Neuronal stem cell (in vitro differentiated cells): ENCODE measurements at regions not wholly inside any gene's neighbourhood (a gene's known extent, or its start where the extent isn't known, plus 50 kb on each side); places are given as distances from the start of the nearest gene placed in this dataset.

Source experiments
- DNase-seq: peaks from one replicate; pipeline ENCODE4 v3.0.0-alpha.2; 2013; ENCODE audit warnings: low spot score
- H2AFZ ChIP-seq: one replicate; pipeline ENCODE4 v1.6.1; 2013; ENCODE audit warnings: mild to moderate bottlenecking, low read length, inconsistent platforms
- H2AK5ac ChIP-seq: 2 replicates; pipeline ENCODE4 v1.6.1; 2013; ENCODE audit warnings: low read depth, mild to moderate bottlenecking, inconsistent platforms, low read length, moderate library complexity, mixed read lengths
- H2BK120ac ChIP-seq: 2 replicates; pipeline ENCODE4 v1.6.1; 2013; ENCODE audit warnings: low read depth, mild to moderate bottlenecking, inconsistent platforms, low read length, moderate library complexity, mixed read lengths
- H2BK12ac ChIP-seq: one replicate; pipeline ENCODE4 v1.6.1; 2013; ENCODE audit warnings: low read length, inconsistent platforms
- H2BK15ac ChIP-seq: 2 replicates; pipeline ENCODE4 v1.6.1; 2013; ENCODE audit warnings: mild to moderate bottlenecking, low read length, inconsistent platforms, mixed read lengths
- H2BK5ac ChIP-seq: one replicate; pipeline ENCODE4 v1.6.1; 2013; ENCODE audit warnings: inconsistent platforms, mild to moderate bottlenecking, low read length, moderate library complexity
- H3K14ac ChIP-seq: one replicate; pipeline ENCODE4 v1.6.1; 2013; ENCODE audit warnings: low read length, inconsistent platforms
- H3K18ac ChIP-seq: 2 replicates; pipeline ENCODE4 v1.6.1; 2013; ENCODE audit warnings: low read length, inconsistent platforms
- H3K23ac ChIP-seq: 2 replicates; pipeline ENCODE4 v1.6.1; 2013; ENCODE audit warnings: low read depth, mild to moderate bottlenecking, mixed read lengths, low read length, inconsistent platforms; ENCODE audit not compliant: poor library complexity
- H3K27ac ChIP-seq: replicated peaks from 3 replicates; pipeline ENCODE4 v1.5.1; 2013; ENCODE audit warnings: low read length, inconsistent platforms
- H3K27me3 ChIP-seq, 3 experiments: 2 replicates each; pipeline ENCODE4 v1.6.1; 2013; ENCODE audit warnings: low read length in 3 of 3, mild to moderate bottlenecking in 2 of 3, inconsistent platforms in 1 of 3, low read depth in 1 of 3, mixed read lengths in 1 of 3, moderate library complexity in 1 of 3; ENCODE audit not compliant: control insufficient read depth in 3 of 3, insufficient read depth in 3 of 3
- H3K36me3 ChIP-seq, 2 donors: replicated peaks in 1 of 2; 2 replicates each; pipeline ENCODE4 v1.6.1; 2013; ENCODE audit warnings: low read length in 2 of 2; ENCODE audit not compliant: control insufficient read depth in 2 of 2, insufficient read depth in 2 of 2
- H3K4ac ChIP-seq: 2 replicates; pipeline ENCODE4 v1.6.1; 2013; ENCODE audit warnings: inconsistent platforms, mild to moderate bottlenecking, low read length, moderate library complexity
- H3K4me1 ChIP-seq, 2 donors: 1 replicate in 1 of 2; 2 replicates in 1 of 2; pipeline ENCODE4 v1.6.1; 2013; ENCODE audit warnings: low read length in 2 of 2, low read depth in 1 of 2; ENCODE audit not compliant: control insufficient read depth in 2 of 2, insufficient read depth in 1 of 2
- H3K4me2 ChIP-seq: one replicate; pipeline ENCODE4 v1.6.1; 2013; ENCODE audit warnings: mild to moderate bottlenecking, low read length, inconsistent platforms; ENCODE audit not compliant: insufficient read depth, poor library complexity, severe bottlenecking
- H3K4me3 ChIP-seq, 2 donors: 2 replicates each; pipeline ENCODE4 v1.5.1; 2013; ENCODE audit warnings: low read length in 2 of 2, mild to moderate bottlenecking in 2 of 2, inconsistent platforms in 1 of 2, moderate library complexity in 1 of 2
- H3K79me1 ChIP-seq: one replicate; pipeline ENCODE4 v1.6.1; 2013; ENCODE audit warnings: low read depth, mild to moderate bottlenecking, inconsistent platforms, low read length, moderate library complexity
- H3K9ac ChIP-seq: one replicate; pipeline ENCODE4 v1.6.1; 2013; ENCODE audit warnings: mild to moderate bottlenecking, low read depth, low read length, inconsistent platforms; ENCODE audit not compliant: poor library complexity
- H3K9me3 ChIP-seq, 2 donors: replicated peaks in 1 of 2; 2 replicates each; pipeline versions ENCODE3 to v1.6.1; 2013; ENCODE audit warnings: low read length in 2 of 2, mild to moderate bottlenecking in 2 of 2, inconsistent platforms in 1 of 2, low read depth in 1 of 2, mixed read lengths in 1 of 2, moderate library complexity in 1 of 2; ENCODE audit not compliant: control insufficient read depth in 2 of 2, insufficient read depth in 1 of 2
- H4K8ac ChIP-seq: one replicate; pipeline ENCODE4 v1.6.1; 2013; ENCODE audit warnings: low read depth, mild to moderate bottlenecking, inconsistent platforms, low read length, moderate library complexity
- H4K91ac ChIP-seq: one replicate; pipeline ENCODE4 v1.6.1; 2013; ENCODE audit warnings: low read length, low read depth, mild to moderate bottlenecking, inconsistent platforms; ENCODE audit not compliant: poor library complexity
- WGBS, 2 donors: extraction: QIAGEN DNeasy Blood & Tissue Kit; methylation state at CpG; one replicate each; pipeline ENCODE4 v1.1.7; 2013; ENCODE audit warnings: missing lambda C conversion rate in 2 of 2, mixed read lengths in 1 of 2; ENCODE audit not compliant: insufficient read length in 2 of 2, insufficient replicate concordance in 1 of 2; ENCODE audit errors: extremely low coverage in 2 of 2; 5-methylcytosine and 5-hydroxymethylcytosine counted together

DNA sequence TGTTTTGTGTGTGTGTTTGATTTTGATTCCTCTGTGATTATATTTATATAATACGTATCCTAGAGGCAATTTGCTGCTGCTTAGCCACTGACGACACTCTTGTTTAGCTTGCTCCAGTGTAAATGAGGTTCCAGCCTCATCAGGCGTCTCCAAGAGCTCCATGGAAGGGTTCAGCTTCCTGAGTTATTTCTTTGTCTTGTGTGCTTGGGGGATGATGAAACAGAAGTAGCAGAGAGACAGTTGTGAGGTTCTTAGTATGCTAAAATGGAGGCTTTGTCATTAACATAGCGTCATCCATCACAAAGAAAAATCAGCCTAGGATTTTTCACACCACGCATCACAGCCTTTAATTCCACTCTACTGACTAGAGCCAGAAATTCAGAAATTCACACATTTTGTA is 85.1 kb downstream of the KLF6 start:
- no peak overlapping the region for H3K4me3 ChIP-seq
- H3K27ac ChIP-seq: no peak overlapping the region
- no peak overlapping the region for H3K9ac ChIP-seq
- H3K9me3 ChIP-seq: no peaks in the 10 kb centered on the region
- no CpG with 5 or more reads among the region's 5 CpGs for WGBS, 2 donors
- H2AFZ ChIP-seq: peak overlapping the region; percentile 34
- H3K36me3 ChIP-seq: no peaks in the 10 kb centered on the region
- no peak overlapping the region for H3K18ac ChIP-seq
- DNase-seq: no peak
- H3K4me1 ChIP-seq: peaks cover 0 to 6% of the 10 kb centered on the region in 2 donors
- no peak overlapping the region for H3K23ac ChIP-seq
- no peak overlapping the region for H2BK120ac ChIP-seq
- H3K4ac ChIP-seq: no peak overlapping the region
- no peak overlapping the region for H2BK15ac ChIP-seq
- H3K27me3 ChIP-seq: no peaks in the 10 kb centered on the region
- H2BK5ac ChIP-seq: no peak overlapping the region
- H2AK5ac ChIP-seq: no peak overlapping the region
- H2BK12ac ChIP-seq: no peak overlapping the region
- H4K8ac ChIP-seq: no peak overlapping the region
- no peak overlapping the region for H3K4me2 ChIP-seq
- H3K79me1 ChIP-seq: no peaks in the 10 kb centered on the region
- H4K91ac ChIP-seq: no peak overlapping the region
- no peak overlapping the region for H3K14ac ChIP-seq

DNA sequence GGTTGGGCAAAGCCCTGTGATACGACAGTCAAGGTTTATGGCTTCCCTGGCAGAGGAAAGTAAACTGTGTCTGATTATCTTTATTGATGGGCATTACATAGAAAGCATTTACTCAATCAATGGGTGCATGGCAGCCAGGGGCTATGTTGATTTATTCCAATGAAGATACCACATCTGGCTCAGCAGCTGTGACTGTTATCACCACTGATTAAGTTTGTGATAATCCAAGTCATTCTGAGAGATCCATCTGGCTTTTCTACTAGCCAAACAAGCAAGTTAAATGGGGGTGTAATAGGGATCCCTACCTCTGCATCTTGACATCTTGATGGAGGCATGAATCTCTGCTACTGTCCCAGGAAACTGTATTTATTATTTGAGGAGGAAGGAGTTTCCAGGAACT is 86.7 kb downstream of the KLF6 start:
- Histone ChIP-seq H3K27ac (no peak overlapping the region), H2BK120ac (no peak overlapping the region), H3K18ac (no peak overlapping the region), H3K27me3 (no peaks in the 10 kb centered on the region), H3K9me3 (no peaks in the 10 kb centered on the region), H3K4ac (no peak overlapping the region), H2AK5ac (no peak overlapping the region), H3K4me1 (peaks cover 1 to 6% of the 10 kb centered on the region in 2 donors), H3K36me3 (no peaks in the 10 kb centered on the region), H3K4me3 (no peak overlapping the region), H3K23ac (no peak overlapping the region), H3K9ac (no peak overlapping the region), H4K91ac (no peak overlapping the region), H2BK15ac (no peak overlapping the region), H3K4me2 (no peak overlapping the region), H3K14ac (no peak overlapping the region), H2AFZ (no peak overlapping the region), H4K8ac (no peak overlapping the region), H2BK5ac (no peak overlapping the region), H3K79me1 (no peaks in the 10 kb centered on the region), H2BK12ac (no peak overlapping the region)
- no CpG with 5 or more reads among the region's 1 CpG for WGBS, 2 donors
- DNase-seq: no peak

DNA sequence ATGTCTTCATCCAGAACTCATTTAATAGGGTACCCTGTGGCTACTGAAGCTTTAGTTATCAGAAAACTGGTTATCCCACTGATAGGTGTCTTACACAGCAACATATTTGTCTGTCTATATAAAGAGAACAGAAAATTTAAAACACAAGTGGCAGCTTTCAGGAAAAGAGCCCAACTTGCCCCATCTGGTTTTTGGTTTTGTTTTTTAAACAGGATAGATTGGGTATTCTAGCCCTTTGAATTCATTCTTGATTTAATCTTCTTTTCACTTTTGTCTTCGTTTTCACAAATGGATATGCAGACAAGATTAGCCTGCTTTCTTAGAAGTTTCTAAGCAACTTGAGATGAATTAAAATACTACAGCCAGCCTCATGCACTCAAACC is 91.3 kb downstream of the KLF6 start:
- Histone ChIP-seq H3K23ac (no peak overlapping the region), H2AK5ac (no peak overlapping the region), H3K27me3 (no peaks in the 10 kb centered on the region), H3K4me2 (no peak overlapping the region), H3K36me3 (no peaks in the 10 kb centered on the region), H3K79me1 (no peaks in the 10 kb centered on the region), H3K14ac (no peak overlapping the region), H4K8ac (no peak overlapping the region), H3K9me3 (peaks cover 0 to 2% of the 10 kb centered on the region in 2 donors), H3K4ac (no peak overlapping the region), H3K9ac (no peak overlapping the region), H2BK15ac (no peak overlapping the region), H4K91ac (no peak overlapping the region), H2BK12ac (no peak overlapping the region), H3K27ac (no peak overlapping the region), H2AFZ (no peak overlapping the region), H2BK120ac (no peak overlapping the region), H3K18ac (no peak overlapping the region), H2BK5ac (no peak overlapping the region), H3K4me3 (no peak overlapping the region), H3K4me1 (peaks cover 3% of the 10 kb centered on the region in 2 donors)
- no peak for DNase-seq
- no CpG with 5 or more reads among the region's 1 CpG for WGBS, 2 donors

DNA sequence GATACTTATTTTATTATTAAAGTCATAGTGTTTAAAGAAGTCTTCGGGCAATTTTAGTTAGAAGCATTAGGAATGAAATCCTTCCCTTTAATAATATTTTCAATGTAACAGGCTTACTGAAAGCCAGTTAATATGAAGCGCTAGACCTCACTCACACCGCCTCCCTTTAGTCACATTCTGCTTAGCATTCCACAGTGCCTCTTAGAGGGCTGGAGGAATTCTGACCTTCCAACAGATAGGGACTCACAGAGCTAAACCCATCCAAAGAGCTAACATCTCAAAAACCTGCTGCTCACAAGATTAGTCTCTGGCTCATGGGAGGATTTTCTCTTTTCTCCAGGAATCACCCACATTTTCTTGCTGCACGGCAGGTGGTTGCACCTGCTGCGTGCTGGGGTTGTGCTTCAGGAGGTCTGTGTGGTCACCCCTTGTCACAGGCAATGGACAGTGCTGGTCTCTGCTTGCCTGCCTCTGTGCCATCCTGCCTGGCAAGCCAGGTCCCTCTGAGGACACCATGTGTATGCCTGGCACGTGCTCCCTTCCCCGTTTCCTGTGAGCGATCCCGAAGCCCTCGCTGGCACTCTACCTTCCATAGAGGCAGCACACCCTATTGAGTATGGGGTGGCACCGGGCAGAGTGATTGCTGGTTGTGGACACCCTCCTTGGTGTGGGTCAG is 91.8 kb downstream of the KLF6 start:
- Histone ChIP-seq H3K4me3 (no peak overlapping the region), H3K27me3 (no peaks in the 10 kb centered on the region), H3K9me3 (peaks cover 0 to 2% of the 10 kb centered on the region in 2 donors), H3K4ac (no peak overlapping the region), H2AK5ac (no peak overlapping the region), H2AFZ (no peak overlapping the region), H2BK5ac (no peak overlapping the region), H2BK120ac (no peak overlapping the region), H3K14ac (no peak overlapping the region), H3K4me1 (peaks cover 3% of the 10 kb centered on the region in 2 donors), H2BK15ac (no peak overlapping the region), H3K36me3 (no peaks in the 10 kb centered on the region), H4K91ac (no peak overlapping the region), H4K8ac (no peak overlapping the region), H3K79me1 (no peaks in the 10 kb centered on the region), H3K18ac (peak overlapping the region; percentile 66), H2BK12ac (no peak overlapping the region), H3K23ac (no peak overlapping the region), H3K4me2 (no peak overlapping the region), H3K9ac (no peak overlapping the region), H3K27ac (no peak overlapping the region)
- no CpG with 5 or more reads among the region's 11 CpGs for WGBS, 2 donors
- no peak for DNase-seq
